Activated B cell treated with CpG ODN at 0.5 μM for 24 hours (primary cell): ENCODE measurements at regions not wholly inside any gene's neighbourhood (a gene's known extent, or its start where the extent isn't known, plus 50 kb on each side); places are given as distances from the start of the nearest gene placed in this dataset.

Source experiments
- ATAC-seq: fragments of 200-7000 bp; cut with Tn5 transposase; one replicate; pipeline ENCODE4 v1.10.0; 2021; ENCODE audit warnings: low read depth, mild to moderate bottlenecking, moderate library complexity
- CTCF ChIA-PET: fragments of 350-600 bp; sonication (Branson Sonifier 250); formaldehyde crosslinking; loops from one replicate; lab custom pipeline; 2021; ENCODE audit warnings: antibody characterized with exemption; lab: Charles Lee
- POLR2A ChIA-PET: fragments of 350-600 bp; sonication (Branson Sonifier 250); formaldehyde crosslinking; loops from one replicate; lab custom pipeline; 2021; ENCODE audit warnings: antibody characterized with exemption; lab: Charles Lee
- DNase-seq: peaks from one replicate; pipeline ENCODE4 v3.0.0; 2022
- H3K27ac Mint-ChIP-seq: one replicate; pipeline ENCODE4 v1.8.0; 2020; ENCODE audit warnings: mixed read lengths
- H3K27me3 Mint-ChIP-seq: one replicate; pipeline ENCODE4 v1.8.0; 2021; ENCODE audit warnings: mixed read lengths
- H3K36me3 Mint-ChIP-seq: one replicate; pipeline ENCODE4 v1.8.0; 2021; ENCODE audit warnings: low read depth, mixed read lengths
- H3K4me1 Mint-ChIP-seq: one replicate; pipeline ENCODE4 v1.8.0; 2021; ENCODE audit warnings: mixed read lengths
- H3K4me3 Mint-ChIP-seq: one replicate; pipeline ENCODE4 v1.8.0; 2020; ENCODE audit warnings: mild to moderate bottlenecking, mixed read lengths
- H3K9me3 Mint-ChIP-seq: one replicate; pipeline ENCODE4 v1.8.0; 2020; ENCODE audit warnings: mixed read lengths
- CTCF ChIP-seq: fragments of 200-600 bp; IDR thresholded peaks from one replicate; pipeline ENCODE4 v1.8.0; 2022; ENCODE audit warnings: antibody characterized with exemption, mild to moderate bottlenecking
- intact Hi-C: fragments of 100-400 bp; cut with micrococcal nuclease; formaldehyde crosslinking; loops from one replicate; pipeline ENCODE4 v1.15.1; 2024

DNA sequence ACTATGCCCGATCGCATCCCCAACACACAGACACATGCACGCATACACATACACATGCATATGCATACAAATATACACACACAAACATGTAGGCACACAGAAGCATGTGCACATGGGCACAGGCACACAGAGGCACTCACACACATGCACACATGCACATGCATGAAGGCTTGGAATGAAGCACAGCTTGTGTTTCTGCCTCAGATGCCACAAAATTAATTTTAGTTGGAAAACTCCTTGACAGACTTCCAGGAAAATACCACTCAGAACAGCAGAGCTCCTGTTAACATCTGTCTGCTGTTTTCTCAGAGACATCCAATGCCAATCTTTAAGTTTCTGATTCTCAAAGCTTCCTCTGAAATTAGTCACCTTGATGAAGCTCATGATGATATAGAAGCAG is 532.7 kb downstream of the RFC3 start:
- Mint-ChIP-seq H3K27me3 (no peaks in the 10 kb centered on the region), H3K27ac (no peak overlapping the region), H3K4me1 (no peaks in the 10 kb centered on the region), H3K9me3 (no peaks in the 10 kb centered on the region), H3K4me3 (no peak overlapping the region), H3K36me3 (no peaks in the 10 kb centered on the region)
- ChIA-PET POLR2A (no interaction called here), CTCF (no interaction called here)
- no peak for TF ChIP-seq CTCF
- no peak for ATAC-seq
- intact Hi-C loops: no loop called here
- no peak for DNase-seq

- H3K27ac Mint-ChIP-seq: no peak overlapping the region
- no peaks in the 10 kb centered on the region for H3K27me3 Mint-ChIP-seq
- H3K4me1 Mint-ChIP-seq: no peaks in the 10 kb centered on the region
- intact Hi-C loops: no loop called here
- no peak for ATAC-seq
- TF ChIP-seq CTCF: no peak
- DNase-seq: no peak
- H3K36me3 Mint-ChIP-seq: no peaks in the 10 kb centered on the region
- POLR2A ChIA-PET: no interaction called here
- H3K9me3 Mint-ChIP-seq: no peaks in the 10 kb centered on the region
- no peak overlapping the region for H3K4me3 Mint-ChIP-seq
- CTCF ChIA-PET: no interaction called here
These were observed 533.2 kb downstream of the RFC3 start for GRCh38 chr13:34351134-34351533.

GRCh38 chr13:34352958-34353357 is 535.0 kb downstream of the RFC3 start:
- ChIA-PET CTCF (no interaction called here), POLR2A (no interaction called here)
- no peaks in the 10 kb centered on the region for H3K4me1 Mint-ChIP-seq
- no peak overlapping the region for H3K27ac Mint-ChIP-seq
- no peak for ATAC-seq
- intact Hi-C loops: no loop called here
- no peaks in the 10 kb centered on the region for H3K27me3 Mint-ChIP-seq
- no peak overlapping the region for H3K4me3 Mint-ChIP-seq
- no peak for TF ChIP-seq CTCF
- no peaks in the 10 kb centered on the region for H3K36me3 Mint-ChIP-seq
- no peak for DNase-seq
- no peaks in the 10 kb centered on the region for H3K9me3 Mint-ChIP-seq

- CTCF ChIA-PET: no interaction called here
These were observed 538.9 kb downstream of the RFC3 start for GRCh38 chr13:34356686-34357434.

More at GRCh38 chr13:34356686-34357434, 538.9 kb downstream of the RFC3 start:
- POLR2A ChIA-PET: no interaction called here
- no peaks in the 10 kb centered on the region for H3K36me3 Mint-ChIP-seq
- no peak for ATAC-seq
- no peaks in the 10 kb centered on the region for H3K9me3 Mint-ChIP-seq
- no peak overlapping the region for H3K27ac Mint-ChIP-seq
- H3K4me3 Mint-ChIP-seq: no peak overlapping the region
- H3K27me3 Mint-ChIP-seq: no peaks in the 10 kb centered on the region
- no peak for DNase-seq
- no peaks in the 10 kb centered on the region for H3K4me1 Mint-ChIP-seq
- no peak for TF ChIP-seq CTCF
- intact Hi-C loops: no loop called here
